ENCODE measurements at regions not wholly inside any gene's neighbourhood (a gene's known extent, or its start where the extent isn't known, plus 50 kb on each side); places are given as distances from the start of the nearest gene placed in this dataset.

- no CpG with 5 or more reads among the region's 1 CpG for WGBS (ENCODE audit: extremely low coverage, insufficient read length, low lambda C conversion rate)
- H3K56ac ChIP-seq (ENCODE audit: insufficient read length, low read depth, low read length): no peak overlapping the region
- Mint-ChIP-seq H3K36me3 (ENCODE audit: insufficient read depth in 1 of 3, low read depth in 3 of 3) (peaks cover 0 to 2% (median 0%) of the 10 kb centered on the region in 3 experiments; a peak in 1 of 7 replicates), H3K27ac (no peak overlapping the region), H3K27me3 (ENCODE audit: low read depth) (no peaks in the 10 kb centered on the region), H3K4me3 (no peak overlapping the region), H3K9me3 (no peaks in the 10 kb centered on the region), H3K4me1 (no peaks in the 10 kb centered on the region)
- H4K91ac ChIP-seq (ENCODE audit: insufficient read length, low read depth, low read length): no peak overlapping the region
- no peak overlapping the region for H3T11ph ChIP-seq (ENCODE audit: low read length)
- H2BK15ac ChIP-seq (ENCODE audit: low read depth, low read length): no peak overlapping the region
- no peak overlapping the region for H2BK12ac ChIP-seq (ENCODE audit: insufficient read length, low read depth, low read length)
- H4K20me1 ChIP-seq (ENCODE audit: control insufficient read depth, insufficient read depth, insufficient read length): no peaks in the 10 kb centered on the region
- no peak overlapping the region for H2BK120ac ChIP-seq (ENCODE audit: low read depth, low read length, poor library complexity, severe bottlenecking)
- H2AFZ ChIP-seq (ENCODE audit: low read length): no peak overlapping the region
- H3K4ac ChIP-seq (ENCODE audit: low read depth, low read length): no peak overlapping the region
- no peaks in the 10 kb centered on the region for H3K27me3 ChIP-seq (ENCODE audit: insufficient read depth, low read length)
- no peak overlapping the region for H2AK5ac ChIP-seq (ENCODE audit: insufficient read length, low read length)
- H3K79me1 ChIP-seq (ENCODE audit: insufficient read depth, low read depth, low read length, poor library complexity, severe bottlenecking): no peaks in the 10 kb centered on the region
- H3K27ac ChIP-seq (ENCODE audit: insufficient read length, low read depth, low read length): no peak overlapping the region
- no peak overlapping the region for H2BK20ac ChIP-seq (ENCODE audit: low read depth, low read length, poor library complexity, severe bottlenecking)
- H3K9ac ChIP-seq (ENCODE audit: extremely low read depth, insufficient read length, low read length): no peak overlapping the region
- no peak overlapping the region for H3K18ac ChIP-seq (ENCODE audit: insufficient read length, low read depth, low read length)
- H3K79me2 ChIP-seq (ENCODE audit: insufficient read depth, low read length): no peaks in the 10 kb centered on the region
- H3K14ac ChIP-seq (ENCODE audit: insufficient read depth, low read length): no peak overlapping the region
- no peak overlapping the region for H3K23ac ChIP-seq (ENCODE audit: insufficient read length, low read depth, low read length)
- no peaks in the 10 kb centered on the region for H3K4me1 ChIP-seq (ENCODE audit: insufficient read depth, low read length)
- H3K9me3 ChIP-seq (ENCODE audit: control insufficient read depth, low read depth, low read length): no peaks in the 10 kb centered on the region
- no peak for DNase-seq
- TF ChIP-seq CTCF (conservative IDR thresholded peaks at IDR 0.05): no peak
- no peak overlapping the region for H2BK5ac ChIP-seq (ENCODE audit: insufficient read length, low read length)
- no peaks in the 10 kb centered on the region for H3K23me2 ChIP-seq (ENCODE audit: insufficient read length, low read depth, low read length, poor library complexity, severe bottlenecking)
- H4K5ac ChIP-seq (ENCODE audit: insufficient read length, low read depth, low read length): no peak overlapping the region
- H3K4me2 ChIP-seq (ENCODE audit: insufficient read depth, insufficient read length, low read length): no peak overlapping the region
- no peak overlapping the region for H4K8ac ChIP-seq (replicated peaks; ENCODE audit: insufficient read length, low read depth, low read length)
These were observed 630.8 kb downstream of the NR4A2 start for GRCh38 chr2:155701721-155702120.

Data from H9 (cell line).